Stimulated activated CD4-positive, alpha-beta T cell treated with anti-CD3 and anti-CD28 coated beads, Interleukin-1b, Interleukin-23, amount 100 ng/mL, for 4 hours (primary cell): ENCODE measurements at regions not wholly inside any gene's neighbourhood (a gene's known extent, or its start where the extent isn't known, plus 50 kb on each side); places are given as distances from the start of the nearest gene placed in this dataset.
"Not testable (repeated sequence)": the region's sequence is repeated elsewhere in the genome, so short reads cannot be mapped to it uniquely, and the experiment has no call there.

Experiments
- DNase-seq, 2 donors: peaks; one replicate each; pipeline ENCODE4 v3.0.0-alpha.2; 2020; ENCODE audit warnings: low read depth in 2 of 2

GRCh38 chr18:51522821-51523220 is 325.3 kb upstream of the MEX3C start:
- DNase-seq = no peak

GRCh38 chr18:51523671-51524070 is 326.2 kb upstream of the MEX3C start:
- no peak for DNase-seq

GRCh38 chr18:51525453-51526225 is 328.2 kb upstream of the MEX3C start:
- no peak for DNase-seq

- DNase-seq = no peak
Measured at GRCh38 chr18:51527826-51528225, 330.3 kb upstream of the MEX3C start.

- DNase-seq = no peak
Measured at GRCh38 chr18:51531501-51531900, 334.0 kb upstream of the MEX3C start.

- DNase-seq = no peak
Measured at GRCh38 chr18:51537487-51537886, 340.0 kb upstream of the MEX3C start.

- no peak for DNase-seq
Measured at GRCh38 chr18:51540562-51540961, 343.1 kb upstream of the MEX3C start.

GRCh38 chr18:51541230-51541629 is 343.7 kb upstream of the MEX3C start:
- no peak for DNase-seq

GRCh38 chr18:51543658-51544155 is 346.2 kb upstream of the MEX3C start:
- DNase-seq = no peak

GRCh38 chr18:51545446-51545845 is 348.0 kb upstream of the MEX3C start:
- no peak for DNase-seq

- no peak for DNase-seq
Measured at GRCh38 chr18:51559198-51559901, 361.9 kb upstream of the MEX3C start.

- DNase-seq = no peak
Measured at GRCh38 chr18:51559902-51560287, 362.4 kb upstream of the MEX3C start.

GRCh38 chr18:51561821-51562220 is 364.3 kb upstream of the MEX3C start:
- no peak for DNase-seq

GRCh38 chr18:51562866-51563265 is 365.4 kb upstream of the MEX3C start:
- DNase-seq = no peak

GRCh38 chr18:51563396-51563795 is 365.9 kb upstream of the MEX3C start:
- DNase-seq = no peak

- DNase-seq = no peak
Measured at GRCh38 chr18:51568151-51568550, 370.7 kb upstream of the MEX3C start.

GRCh38 chr18:51569153-51569552 is 371.7 kb upstream of the MEX3C start:
- no peak for DNase-seq

GRCh38 chr18:51569561-51569960 is 372.1 kb upstream of the MEX3C start:
- DNase-seq = no peak

GRCh38 chr18:51570071-51570470 is 372.6 kb upstream of the MEX3C start:
- DNase-seq = not testable (repeated sequence)

- not testable (repeated sequence) for DNase-seq
Measured at GRCh38 chr18:51573886-51574285, 376.4 kb upstream of the MEX3C start.

GRCh38 chr18:51575171-51575570 is 377.7 kb upstream of the MEX3C start:
- no peak for DNase-seq

GRCh38 chr18:51578406-51578980 is 381.0 kb upstream of the MEX3C start:
- no peak for DNase-seq

- no peak for DNase-seq
Measured at GRCh38 chr18:51580580-51580979, 383.1 kb upstream of the MEX3C start.
